GM18498 (cell line): ENCODE measurements at regions not wholly inside any gene's neighbourhood (a gene's known extent, or its start where the extent isn't known, plus 50 kb on each side); places are given as distances from the start of the nearest gene placed in this dataset.
"Not testable (repeated sequence)": the region's sequence is repeated elsewhere in the genome, so short reads cannot be mapped to it uniquely, and the experiment has no call there.

ENCODE experiments used
- ATAC-seq: cut with Tn5 transposase; IDR thresholded peaks from one replicate; pipeline ENCODE4 v1.9.1; 2021; ENCODE audit warnings: mild to moderate bottlenecking, moderate library complexity; ENCODE audit not compliant: unreplicated experiment

DNA sequence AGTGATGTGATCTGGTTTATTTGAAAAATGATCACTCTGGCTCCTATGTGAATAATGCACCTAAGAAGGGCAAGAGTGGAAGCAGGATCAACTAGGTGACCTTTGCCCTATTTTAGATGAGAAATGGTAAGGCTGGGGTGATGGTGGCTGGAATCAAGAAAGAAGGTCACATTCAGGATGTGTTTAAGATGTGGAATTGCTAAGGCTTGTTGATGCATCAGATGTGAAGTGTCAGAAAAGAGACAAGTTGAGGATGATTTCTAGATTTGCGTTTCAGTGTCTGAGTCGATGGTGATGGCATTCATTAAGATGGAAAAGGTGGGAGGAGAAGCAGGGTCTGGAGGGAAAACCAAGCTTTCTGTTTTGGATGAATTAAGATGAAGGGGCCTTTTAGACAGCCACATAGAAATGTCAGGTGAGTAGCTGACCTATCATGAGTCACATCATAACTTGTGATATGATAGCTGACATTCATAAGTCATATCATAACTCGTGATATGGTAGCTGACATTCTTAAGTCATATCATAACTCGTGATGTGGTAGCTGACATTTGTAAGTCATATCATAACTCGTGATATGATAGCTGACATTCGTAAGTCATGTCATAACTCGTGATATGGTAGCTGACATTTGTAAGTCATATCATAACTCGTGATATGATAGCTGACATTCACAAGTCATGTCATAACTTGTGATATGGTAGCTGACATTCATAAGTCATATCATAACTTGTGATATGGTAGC, 101.2 kb upstream of the SEC11C start:
- ATAC-seq = no peak

DNA sequence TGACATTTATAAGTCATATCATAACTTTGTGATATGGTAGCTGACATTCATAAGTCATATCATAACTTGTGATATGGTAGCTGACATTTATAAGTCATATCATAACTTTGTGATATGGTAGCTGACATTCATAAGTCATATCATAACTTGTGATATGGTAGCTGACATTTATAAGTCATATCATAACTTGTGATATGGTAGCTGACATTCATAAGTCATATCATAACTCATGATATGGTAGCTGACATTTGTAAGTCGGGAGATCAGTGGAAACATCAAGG, 100.7 kb upstream of the SEC11C start:
- not testable (repeated sequence) for ATAC-seq

DNA sequence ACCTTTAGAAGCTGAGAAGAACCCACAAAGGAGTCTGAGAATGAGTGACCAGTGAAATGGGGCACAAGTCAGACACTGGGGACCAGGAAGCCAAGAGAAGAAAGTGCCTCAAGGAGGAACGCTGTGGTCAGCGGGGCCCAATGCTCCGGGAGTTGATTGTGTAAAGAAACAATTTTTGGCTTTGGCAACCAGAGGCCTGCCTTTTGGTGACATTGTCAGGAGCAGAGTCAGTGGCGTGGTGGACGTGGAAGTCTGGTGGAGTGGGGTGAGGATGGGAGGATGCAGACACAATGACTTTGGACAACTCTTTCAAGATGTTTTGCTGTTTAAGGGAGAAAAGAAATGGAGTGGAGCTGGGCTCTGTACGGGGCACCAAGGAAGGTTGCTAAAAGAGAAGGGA, 100.2 kb upstream of the SEC11C start:
- no peak for ATAC-seq

- ATAC-seq = no peak
These were observed 98.9 kb upstream of the SEC11C start for GRCh38 chr18:59040770-59041148.

DNA sequence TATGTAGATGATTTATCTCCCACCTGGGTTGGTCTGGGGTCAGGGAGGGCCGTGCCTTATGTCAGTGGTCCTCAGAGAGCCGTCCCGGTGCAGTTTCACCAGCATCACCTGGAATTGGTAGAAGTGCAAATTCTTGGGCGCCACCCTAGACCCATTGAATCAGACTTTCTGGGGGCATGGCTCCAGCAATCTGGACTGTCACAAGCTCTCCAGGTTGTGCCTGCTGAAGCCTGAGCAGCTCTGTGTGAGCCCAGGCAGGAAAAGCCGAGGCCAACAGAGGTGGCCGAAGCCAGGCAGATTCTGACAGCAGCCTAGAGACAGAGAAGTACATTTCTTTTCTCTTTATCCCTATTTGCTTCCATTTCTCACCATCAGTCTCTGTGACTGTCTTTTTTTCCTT, 98.4 kb upstream of the SEC11C start:
- no peak for ATAC-seq

DNA sequence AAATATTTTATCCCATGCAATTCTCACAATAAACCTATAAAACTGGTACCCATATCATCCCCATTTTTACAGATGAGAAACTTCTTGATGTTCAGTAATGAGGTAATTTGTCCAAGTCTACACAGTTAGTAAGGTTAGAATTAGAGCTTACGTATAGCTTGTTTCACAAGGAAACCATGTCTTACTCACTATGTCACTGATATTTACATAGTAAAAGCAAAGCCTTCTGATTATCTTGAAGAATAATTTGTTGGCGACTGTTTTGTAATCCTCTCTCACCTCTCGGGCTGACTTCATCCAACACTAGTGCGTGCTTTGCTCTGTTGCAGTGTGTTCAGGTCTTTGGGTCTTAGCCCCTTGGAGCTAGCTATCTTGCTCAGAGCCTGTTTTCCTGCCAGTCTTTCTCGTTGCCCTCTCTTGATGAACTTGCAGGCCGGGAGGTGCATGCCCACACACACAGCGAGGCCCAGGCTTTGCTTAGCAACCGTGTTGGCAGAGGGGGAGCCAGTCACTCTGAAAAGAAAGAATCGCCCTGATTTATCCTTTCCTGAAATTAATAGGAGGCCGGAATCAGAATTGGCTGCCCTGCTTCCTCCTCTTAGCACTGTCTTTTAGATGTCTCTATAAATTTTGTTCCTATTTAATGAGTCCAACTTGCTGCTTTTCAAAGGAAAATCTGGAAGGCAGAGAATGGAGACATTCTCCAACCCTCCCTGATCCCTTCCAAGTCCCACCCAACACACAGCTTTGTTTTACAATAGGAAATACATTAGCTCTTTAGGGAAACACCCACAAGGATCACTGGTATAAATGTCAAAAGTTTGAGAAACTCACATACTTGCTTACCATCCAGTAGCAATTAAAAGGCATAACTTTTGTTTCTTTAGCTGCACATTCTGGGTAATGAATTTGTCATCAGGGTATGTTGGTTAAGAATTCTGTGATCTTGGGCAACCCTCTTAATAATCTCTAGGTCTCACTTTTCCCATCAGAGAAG, 97.6 kb upstream of the SEC11C start:
- ATAC-seq = no peak

- no peak for ATAC-seq
These were observed 94.8 kb upstream of the SEC11C start for GRCh38 chr18:59044855-59045254.

- no peak for ATAC-seq
These were observed 92.2 kb upstream of the SEC11C start for GRCh38 chr18:59047321-59048047.

GRCh38 chr18:59048048-59048363, 91.7 kb upstream of the SEC11C start:
- no peak for ATAC-seq

DNA sequence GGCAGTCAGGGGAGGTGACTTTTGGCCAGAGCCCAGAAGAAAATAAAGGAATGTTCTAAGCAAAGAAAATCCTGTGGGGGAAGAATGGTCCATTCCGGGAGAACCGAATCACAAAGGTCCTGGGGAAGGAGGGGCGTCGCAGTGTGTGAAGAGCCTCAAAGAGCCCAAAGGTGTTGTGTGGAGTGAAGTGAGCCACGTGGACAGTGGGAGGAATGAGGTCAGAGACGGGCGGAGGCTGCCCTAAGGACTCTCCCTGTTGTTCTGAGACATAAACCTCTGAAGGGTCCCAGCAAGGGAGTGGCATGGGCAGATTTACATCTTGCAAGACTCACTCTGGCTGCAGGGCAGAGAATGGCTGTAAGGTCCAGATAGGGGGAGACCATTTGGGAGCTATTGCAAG, 91.3 kb upstream of the SEC11C start:
- no peak for ATAC-seq

DNA sequence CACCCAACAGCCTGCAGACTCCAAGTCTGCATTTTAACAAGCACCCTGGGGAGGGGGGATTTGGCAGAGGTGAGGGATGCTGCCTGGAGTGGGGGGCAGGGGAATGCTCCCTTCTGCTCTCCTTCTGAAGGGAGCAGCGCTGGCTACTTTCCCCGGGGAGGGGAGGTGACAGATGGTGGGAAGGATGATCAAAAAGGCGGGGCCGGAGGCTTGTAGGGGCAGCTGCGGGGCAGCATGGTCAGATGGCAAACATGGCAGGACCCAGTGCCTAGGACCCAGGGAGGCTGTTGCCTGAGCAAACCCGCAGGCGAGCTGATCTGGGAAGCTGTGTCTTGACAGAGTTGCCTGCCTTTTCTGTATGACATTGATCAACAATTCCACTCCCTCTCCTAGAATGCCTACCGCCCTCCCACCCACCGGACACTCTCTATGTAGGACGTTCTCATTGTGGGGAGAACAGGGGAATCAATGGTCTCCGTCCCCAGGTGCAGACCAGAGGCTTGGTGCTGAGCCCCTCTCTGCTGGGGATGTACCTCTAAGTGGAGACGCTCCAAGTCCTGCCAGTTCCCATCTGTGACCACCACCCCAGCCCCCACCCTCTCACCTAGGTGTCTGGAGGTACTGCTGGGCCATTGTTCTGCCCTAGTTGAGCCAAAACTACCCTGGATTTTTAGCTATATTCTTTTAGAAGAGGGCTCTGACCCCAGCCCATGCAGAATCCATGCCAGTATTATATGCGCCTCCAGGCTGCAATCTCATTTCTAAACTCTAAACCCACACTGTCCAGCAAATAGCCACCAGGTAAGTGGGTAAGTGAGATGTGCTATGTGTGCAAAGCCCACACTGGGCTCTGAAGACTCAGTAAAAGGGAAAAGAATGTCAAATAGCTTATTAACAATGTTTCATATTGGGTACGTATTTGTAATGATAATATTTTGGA, 89.7 kb upstream of the SEC11C start:
- ATAC-seq = no peak

DNA sequence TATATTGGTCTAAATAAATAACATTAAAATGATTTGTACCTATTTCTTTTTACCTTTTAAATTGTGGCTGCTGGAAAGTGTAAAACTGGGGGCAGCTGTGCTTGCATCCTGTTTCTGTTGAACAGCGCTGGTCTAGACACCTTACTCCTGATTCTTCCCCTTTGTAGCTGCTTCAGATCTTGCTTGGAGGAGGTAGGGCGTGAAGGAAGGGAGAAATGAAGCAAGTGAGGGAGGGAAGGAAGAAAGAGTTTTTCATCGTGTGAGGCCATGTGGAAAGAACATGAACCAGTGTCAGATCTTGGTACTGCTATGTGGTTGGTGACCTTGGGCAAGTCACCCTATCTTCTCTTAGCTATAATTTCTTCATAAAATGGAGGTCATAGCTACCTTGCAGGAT, 89.0 kb upstream of the SEC11C start:
- no peak for ATAC-seq

DNA sequence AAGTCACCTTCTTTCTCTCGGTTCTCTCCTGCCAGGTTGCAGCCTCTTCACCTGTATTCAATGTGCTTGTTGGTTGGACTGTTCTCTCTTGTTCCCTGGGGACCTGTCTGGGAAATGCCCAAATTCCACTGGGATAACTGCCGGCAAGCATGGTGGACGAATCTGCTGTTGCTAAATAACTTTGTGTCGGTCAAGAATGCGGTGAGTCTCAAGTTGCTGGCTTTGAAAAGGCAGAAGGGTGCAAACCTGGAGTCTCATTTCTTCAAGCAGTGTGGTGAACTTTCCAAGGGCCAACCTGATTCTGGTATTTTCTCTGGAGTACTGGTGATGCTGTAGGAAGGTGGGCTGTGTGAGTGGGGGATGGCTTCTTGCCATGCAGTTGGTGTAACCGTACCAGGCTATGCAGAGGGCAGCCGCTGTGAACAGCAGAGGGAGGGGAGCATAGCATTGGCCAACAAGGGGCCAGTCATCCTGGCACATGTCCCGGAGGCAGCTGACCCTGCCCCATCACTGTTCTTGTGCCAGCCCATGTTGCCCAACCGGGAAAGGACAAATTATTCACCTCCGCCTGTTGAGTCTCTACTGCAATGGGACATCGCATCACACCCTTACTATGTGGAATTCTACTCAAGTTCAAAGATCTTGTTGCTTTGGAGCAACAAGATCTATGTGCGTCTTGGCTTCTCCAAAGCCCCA, 88.1 kb upstream of the SEC11C start:
- no peak for ATAC-seq

GRCh38 chr18:59052965-59053820, 86.5 kb upstream of the SEC11C start:
- ATAC-seq = no peak

DNA sequence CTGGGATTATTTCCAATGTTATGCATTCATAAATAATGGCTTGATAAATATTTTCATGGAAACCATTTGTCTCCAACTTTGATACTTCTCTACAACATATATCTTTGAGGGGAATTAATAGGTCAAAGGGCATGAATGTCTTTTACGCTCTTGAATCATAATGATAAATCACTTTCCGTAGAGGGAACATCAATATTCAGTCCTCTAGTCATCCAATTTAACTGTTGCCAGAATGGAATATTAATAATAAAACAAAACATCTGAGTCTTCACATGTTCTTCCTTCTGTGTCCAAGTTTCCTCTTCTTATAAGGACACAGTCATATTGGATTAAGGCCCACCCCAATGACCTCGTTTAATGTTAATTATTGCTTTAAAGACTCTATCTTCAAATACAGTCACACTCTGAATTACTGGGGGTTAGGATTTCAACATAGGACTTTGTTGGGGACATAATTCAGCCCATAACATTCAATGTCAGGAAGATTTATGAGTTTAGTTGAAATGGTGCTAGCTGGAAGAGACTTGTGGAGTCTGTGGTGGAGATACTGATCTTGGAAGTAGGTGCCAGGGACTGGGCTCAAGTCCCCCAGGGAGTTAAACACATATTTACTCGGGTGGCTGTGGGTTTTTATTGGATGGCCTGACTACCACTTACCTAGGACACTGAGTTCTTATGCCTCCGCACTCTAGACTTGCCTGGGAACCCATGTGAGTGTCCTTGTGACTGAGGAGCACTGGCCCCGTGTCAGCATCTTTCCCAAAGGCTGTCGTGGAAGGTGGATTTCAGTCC, 85.0 kb upstream of the SEC11C start:
- no peak for ATAC-seq

DNA sequence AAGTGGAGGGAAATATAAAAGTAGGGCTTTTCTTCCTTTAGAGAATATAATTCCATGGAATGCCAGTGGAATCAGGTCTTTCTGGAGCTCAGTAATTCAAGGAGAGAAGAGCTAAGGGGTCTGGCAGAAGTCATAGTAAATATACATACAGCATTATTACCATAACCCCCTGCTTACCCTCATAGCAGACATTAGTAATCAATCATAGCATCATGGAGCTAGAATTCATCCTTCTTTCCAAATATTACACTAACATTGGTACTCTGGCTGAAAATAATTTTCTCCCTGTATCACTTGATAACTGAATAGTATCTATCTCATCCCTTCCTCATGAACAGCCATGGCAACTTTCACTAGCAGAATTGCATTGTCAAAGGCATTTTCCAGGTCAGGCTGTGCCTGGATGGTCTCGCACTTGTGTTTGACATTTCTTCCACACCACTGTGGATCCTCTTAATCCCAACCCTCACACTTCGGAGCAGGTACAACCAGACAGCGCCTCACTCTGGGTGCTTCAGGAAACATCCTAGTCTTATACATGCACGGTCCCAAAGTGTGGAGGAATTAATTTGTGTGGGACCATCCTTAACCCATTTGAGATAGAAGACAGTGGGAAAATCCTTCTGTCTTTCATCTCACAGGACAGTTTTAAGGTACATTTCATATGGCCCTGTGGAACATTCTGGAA, 84.2 kb upstream of the SEC11C start:
- ATAC-seq = no peak

- peak; percentile 84 for ATAC-seq
These were observed 82.8 kb upstream of the SEC11C start for GRCh38 chr18:59056706-59057492.
